Thymus (tissue), 11 donors: ENCODE measurements at regions not wholly inside any gene's neighbourhood (a gene's known extent, or its start where the extent isn't known, plus 50 kb on each side); places are given as distances from the start of the nearest gene placed in this dataset.
A peak's percentile ranks its signal among the peaks of the same experiment; 100 is the strongest.

ENCODE experiments used
- DNase-seq, 9 donors: peaks; one replicate each; pipeline ENCODE4 v3.0.0-alpha.2; 2013; ENCODE audit warnings: low spot score in 9 of 9, low read depth in 6 of 9, missing footprints in 1 of 9
- H3K27ac ChIP-seq, 2 donors: one replicate each; pipeline ENCODE4 v1.5.1; 2013; ENCODE audit warnings: control low read depth in 1 of 2, low read depth in 1 of 2, low read length in 1 of 2, mild to moderate bottlenecking in 1 of 2, moderate library complexity in 1 of 2
- H3K27me3 ChIP-seq, 2 donors: one replicate each; pipeline ENCODE4 v1.5.1; 2013; ENCODE audit warnings: low read length in 1 of 2; ENCODE audit not compliant: control insufficient read depth in 2 of 2, insufficient read depth in 1 of 2
- H3K36me3 ChIP-seq, 2 donors: one replicate each; pipeline ENCODE4 v1.5.1; 2013; ENCODE audit warnings: low read length in 1 of 2, mild to moderate bottlenecking in 1 of 2, moderate library complexity in 1 of 2; ENCODE audit not compliant: control insufficient read depth in 2 of 2, insufficient read depth in 2 of 2
- H3K4me1 ChIP-seq, 2 donors: one replicate each; pipeline ENCODE4 v1.5.1; 2013; ENCODE audit warnings: low read length in 2 of 2; ENCODE audit not compliant: control insufficient read depth in 2 of 2, insufficient read depth in 2 of 2
- H3K4me3 ChIP-seq, 2 donors: one replicate each; pipeline ENCODE4 v1.5.1; 2013; ENCODE audit warnings: low read length in 2 of 2, control low read depth in 1 of 2, mild to moderate bottlenecking in 1 of 2
- H3K9me3 ChIP-seq, 2 donors: one replicate each; pipeline ENCODE4 v1.5.1; 2013; ENCODE audit warnings: low read length in 1 of 2, mild to moderate bottlenecking in 1 of 2; ENCODE audit not compliant: control insufficient read depth in 2 of 2, insufficient read depth in 1 of 2
- WGBS: extraction: QIAGEN DNeasy Blood & Tissue Kit; methylation state at CpG from one replicate; pipeline ENCODE4 v1.1.7; 2013; 5-methylcytosine and 5-hydroxymethylcytosine counted together
- donor health status: healthy.

GRCh38 chr18:46325895-46326294, 221.7 kb downstream of the HAUS1 start:
- H3K9me3 ChIP-seq = no peaks in the 10 kb centered on the region
- H3K4me3 ChIP-seq = no peak overlapping the region
- no peaks in the 10 kb centered on the region for H3K36me3 ChIP-seq
- DNase-seq = no peak
- peaks cover 0 to 5% of the 10 kb centered on the region in 2 donors for H3K4me1 ChIP-seq
- 95% methylated on average over 12 of the region's 12 CpGs for WGBS
- no peaks in the 10 kb centered on the region for H3K27me3 ChIP-seq
- no peak overlapping the region for H3K27ac ChIP-seq

DNA sequence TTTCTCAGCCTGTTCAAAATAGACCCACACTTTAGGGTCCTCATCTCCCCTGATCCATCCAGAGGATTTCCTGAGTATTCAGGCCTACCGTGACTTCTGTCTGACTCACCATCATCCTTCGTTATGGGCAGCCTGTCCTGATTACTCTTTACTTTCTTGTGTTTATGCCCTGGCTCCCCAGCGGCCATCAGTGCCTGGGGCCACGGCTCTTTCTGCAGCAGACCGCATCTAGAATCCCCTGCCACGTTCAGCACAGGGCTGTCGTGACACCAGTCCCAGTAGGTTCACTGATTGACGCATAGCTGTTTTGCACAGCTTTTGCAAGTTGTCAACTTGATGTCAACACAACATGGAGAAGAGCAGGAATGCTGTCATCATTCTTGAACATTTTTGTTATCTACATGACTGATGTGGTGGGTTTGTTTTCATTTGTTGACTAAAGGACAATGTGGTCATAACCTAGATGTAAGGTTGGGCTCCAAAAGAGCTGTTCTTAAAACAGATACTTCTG, 225.6 kb downstream of the HAUS1 start:
- Histone ChIP-seq H3K9me3 (no peaks in the 10 kb centered on the region), H3K4me3 (no peak overlapping the region), H3K4me1 (peaks cover 3 to 11% of the 10 kb centered on the region in 2 donors), H3K27ac (no peak overlapping the region), H3K27me3 (peaks cover 0 to 21% of the 10 kb centered on the region in 2 donors), H3K36me3 (no peaks in the 10 kb centered on the region)
- WGBS = 92% methylated on average over 8 of the region's 8 CpGs
- DNase-seq = no peak

DNA sequence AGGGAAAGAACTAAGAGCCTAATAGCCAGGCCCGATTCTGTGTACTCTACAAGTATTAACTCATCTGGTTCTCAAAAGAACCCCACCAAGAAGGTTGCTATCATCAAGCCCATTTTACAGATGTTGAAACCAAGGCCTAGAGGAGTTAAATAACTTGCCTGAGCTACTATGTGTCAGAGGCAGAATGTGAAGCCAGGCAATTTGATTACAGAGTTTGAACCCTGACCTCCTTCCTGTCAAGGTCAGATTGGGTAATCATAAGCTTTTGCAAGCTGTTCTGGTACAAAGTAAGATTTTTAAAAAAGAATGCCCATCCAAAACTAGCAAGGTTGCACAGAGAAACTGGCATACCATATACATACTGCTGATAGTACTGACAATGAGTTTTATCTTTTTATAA, 227.1 kb downstream of the HAUS1 start:
- Histone ChIP-seq H3K27ac (no peak overlapping the region), H3K9me3 (no peaks in the 10 kb centered on the region), H3K27me3 (peaks cover 0 to 30% of the 10 kb centered on the region in 2 donors), H3K4me1 (peaks cover 7 to 23% of the 10 kb centered on the region in 2 donors), H3K36me3 (no peaks in the 10 kb centered on the region), H3K4me3 (no peak overlapping the region)
- DNase-seq = no peak
- WGBS = 96% methylated on average over 1 of the region's 1 CpG

GRCh38 chr18:46332286-46332801, 228.2 kb downstream of the HAUS1 start:
- Histone ChIP-seq H3K27ac (no peak overlapping the region), H3K4me3 (no peak overlapping the region), H3K4me1 (peaks cover 7 to 31% of the 10 kb centered on the region in 2 donors), H3K27me3 (peaks cover 0 to 30% of the 10 kb centered on the region in 2 donors), H3K36me3 (no peaks in the 10 kb centered on the region), H3K9me3 (no peaks in the 10 kb centered on the region)
- no peak for DNase-seq
- 88% methylated on average over 6 of the region's 6 CpGs for WGBS

- H3K4me3 ChIP-seq = peak overlapping the region in 1 of 2 donors; percentile 37
These were observed 228.7 kb downstream of the HAUS1 start for GRCh38 chr18:46332921-46333341.

GRCh38 chr18:46333431-46334135, 229.4 kb downstream of the HAUS1 start:
- no peak overlapping the region for H3K27ac ChIP-seq
- under 1% methylated on average over 77 of the region's 77 CpGs for WGBS

More at GRCh38 chr18:46332921-46333341, 228.7 kb downstream of the HAUS1 start:
- H3K4me1 ChIP-seq = peaks cover 9 to 32% of the 10 kb centered on the region in 2 donors
- H3K27me3 ChIP-seq = peaks cover 0 to 30% of the 10 kb centered on the region in 2 donors
- H3K36me3 ChIP-seq = no peaks in the 10 kb centered on the region
- no peaks in the 10 kb centered on the region for H3K9me3 ChIP-seq
- DNase-seq = no peak
- WGBS = 52% methylated on average over 9 of the region's 9 CpGs
- H3K27ac ChIP-seq = no peak overlapping the region

DNA sequence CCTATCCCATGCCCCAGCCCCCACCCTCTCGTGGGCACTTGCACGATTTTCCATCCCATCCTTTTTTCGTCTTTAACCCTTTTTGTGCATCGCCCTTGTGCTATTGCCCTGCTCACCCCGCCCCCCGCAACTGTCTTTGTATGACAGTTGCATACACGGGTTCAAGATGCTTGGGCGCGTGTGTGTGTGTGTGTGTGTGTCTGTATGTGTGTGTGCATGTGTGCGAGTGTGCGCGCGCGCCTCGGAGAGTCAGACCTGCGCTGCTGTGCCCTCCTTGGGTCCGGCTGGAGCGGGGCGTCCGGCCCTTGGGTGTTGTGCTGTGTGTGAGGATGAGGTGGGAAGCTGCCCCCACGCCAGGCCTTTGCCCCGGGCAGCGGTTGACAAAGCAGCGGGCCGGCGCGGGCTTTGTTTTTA, 230.7 kb downstream of the HAUS1 start:
- H3K4me1 ChIP-seq = peaks cover 18 to 44% of the 10 kb centered on the region in 2 donors
- H3K27ac ChIP-seq = no peak overlapping the region
- DNase-seq = peak in 2 of 9 donors; percentile 30 to 68
- peak overlapping the region; percentile 45 to 70 for H3K4me3 ChIP-seq
- H3K27me3 ChIP-seq = peaks cover 0 to 30% of the 10 kb centered on the region in 2 donors
- WGBS = 7% methylated on average over 27 of the region's 27 CpGs
- H3K36me3 ChIP-seq = no peaks in the 10 kb centered on the region
- no peaks in the 10 kb centered on the region for H3K9me3 ChIP-seq

More at GRCh38 chr18:46333431-46334135, 229.4 kb downstream of the HAUS1 start:
- peak in 2 of 9 donors; percentile 37 to 63 for DNase-seq
- H3K4me3 ChIP-seq = peak overlapping the region; percentile 37 to 70
- no peaks in the 10 kb centered on the region for H3K36me3 ChIP-seq
- no peaks in the 10 kb centered on the region for H3K9me3 ChIP-seq
- H3K27me3 ChIP-seq = peaks cover 0 to 30% of the 10 kb centered on the region in 2 donors
- H3K4me1 ChIP-seq = peaks cover 14 to 38% of the 10 kb centered on the region in 2 donors

DNA sequence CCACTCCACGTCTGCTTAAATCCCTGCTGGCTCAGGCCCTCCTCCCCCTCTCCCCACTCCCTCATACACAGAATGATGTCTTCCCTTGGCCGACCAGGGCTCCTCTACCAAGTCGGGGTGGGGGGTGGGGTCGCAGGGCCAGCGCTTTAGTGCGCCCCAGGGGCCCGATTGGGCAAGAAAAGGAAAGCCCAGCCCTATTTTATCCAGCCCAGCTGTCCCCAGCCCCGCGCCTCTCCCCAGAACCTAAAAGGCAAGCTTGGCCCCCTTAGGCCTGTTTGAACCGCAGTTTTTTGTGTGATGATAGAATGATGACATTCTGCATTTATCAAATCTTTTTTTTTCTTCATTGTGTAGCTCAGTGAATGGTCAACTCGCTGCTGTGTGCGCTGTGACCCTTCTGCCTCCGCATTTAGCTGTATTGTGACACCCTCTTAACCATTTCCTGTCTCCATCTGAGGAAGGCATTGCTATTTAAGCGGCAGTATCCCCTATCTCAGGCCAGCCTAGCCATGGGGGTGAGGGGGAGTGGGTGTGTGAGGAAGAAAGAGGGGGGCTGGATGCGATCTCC, 231.4 kb downstream of the HAUS1 start:
- H3K27ac ChIP-seq = no peak overlapping the region
- peak overlapping the region in 1 of 2 donors; percentile 16 for H3K4me3 ChIP-seq
- H3K27me3 ChIP-seq = peaks cover 0 to 30% of the 10 kb centered on the region in 2 donors
- H3K36me3 ChIP-seq = no peaks in the 10 kb centered on the region
- H3K4me1 ChIP-seq = peaks cover 18 to 48% of the 10 kb centered on the region in 2 donors
- DNase-seq = no peak
- no peaks in the 10 kb centered on the region for H3K9me3 ChIP-seq
- WGBS = 59% methylated on average over 15 of the region's 15 CpGs
